C4-2B (cell line): ENCODE measurements at regions not wholly inside any gene's neighbourhood (a gene's known extent, or its start where the extent isn't known, plus 50 kb on each side); places are given as distances from the start of the nearest gene placed in this dataset.

ENCODE experiments used
- CTCF ChIP-seq: fragments of 450-650 bp; conservative IDR thresholded peaks from 2 replicates; pipeline ENCODE4 v1.5.1; 2017; ENCODE audit warnings: mild to moderate bottlenecking
- ZFX ChIP-seq: fragments of 450-650 bp; IDR thresholded peaks from 2 replicates; pipeline ENCODE4 v1.6.1; 2017

DNA sequence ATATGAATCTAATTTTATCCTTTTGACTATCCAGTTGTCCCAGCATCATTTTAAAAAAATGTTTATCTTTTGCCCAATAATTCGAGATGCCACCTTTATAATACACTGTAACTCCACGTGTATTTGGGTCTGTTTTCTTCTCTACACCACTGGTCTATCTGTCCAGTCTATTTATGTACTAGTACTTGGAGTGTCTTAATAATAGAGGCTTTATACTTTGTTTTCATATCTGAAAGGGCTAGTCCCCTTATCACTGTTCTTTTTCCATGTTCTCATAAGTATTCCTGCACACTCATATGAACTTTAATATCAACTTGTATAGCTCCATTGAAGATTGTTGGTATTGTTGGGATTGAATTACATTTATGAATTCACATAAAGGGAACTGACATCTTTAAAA, 101.1 kb upstream of the RMP24 start:
- TF ChIP-seq CTCF (no peak), ZFX (no peak)
